ENCODE measurements at regions not wholly inside any gene's neighbourhood (a gene's known extent, or its start where the extent isn't known, plus 50 kb on each side); places are given as distances from the start of the nearest gene placed in this dataset.

DNA sequence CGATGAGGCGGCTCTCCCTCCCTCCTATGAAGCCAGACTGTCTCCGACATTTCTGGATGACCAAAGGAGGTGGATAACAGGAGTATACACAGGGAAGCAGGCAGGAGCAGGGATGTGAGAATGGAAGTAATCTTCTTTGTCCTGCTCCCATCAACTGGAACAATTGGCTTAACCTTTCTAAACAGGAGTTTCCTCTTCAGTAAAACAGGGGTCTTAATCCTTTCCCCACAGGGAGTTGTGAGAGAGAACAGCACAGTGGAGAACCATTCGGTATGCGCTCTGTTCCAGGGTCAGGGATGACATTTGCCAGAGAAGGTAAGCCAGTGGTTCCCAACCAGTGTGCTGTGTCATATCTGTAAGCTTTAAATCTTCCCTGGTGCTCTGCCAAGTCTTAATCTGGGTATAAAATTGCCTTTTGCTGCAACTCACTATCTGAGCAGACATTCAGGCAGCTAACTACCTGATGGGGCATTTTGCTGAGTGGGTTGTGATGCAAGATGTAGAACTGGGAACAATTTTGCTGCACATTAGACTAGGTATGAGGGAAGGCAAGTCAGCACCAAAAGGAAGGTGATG lies 294.8 kb upstream of the KIF2A start:
- Histone ChIP-seq H3F3A (replicated peaks; ENCODE audit: insufficient read depth) (no peaks in the 10 kb centered on the region), H3K4me2 (no peak overlapping the region), H3K27ac (ENCODE audit: low read depth in 2 of 2, low read length in 1 of 2) (no peak overlapping the region), H3K27me3 (ENCODE audit: insufficient read depth) (no peaks in the 10 kb centered on the region; the same call in 1 of the 2 replicates), H3K9me3 (no peaks in the 10 kb centered on the region), H3K9me2 (no peaks in the 10 kb centered on the region), H4K20me1 (ENCODE audit: insufficient read depth) (no peaks in the 10 kb centered on the region), H3K79me2 (ENCODE audit: insufficient read depth) (no peaks in the 10 kb centered on the region), H3K9ac (no peak overlapping the region), H2AFZ (ENCODE audit: low read depth) (no peak overlapping the region), H3K4me1 (ENCODE audit: control insufficient read depth in 1 of 2, insufficient read depth in 2 of 2, low read depth in 1 of 2, low read length in 1 of 2) (peaks cover 0 to 9% of the 10 kb centered on the region in 2 experiments; a peak in 2 of 4 replicates), H3K36me3 (replicated peaks in 1 of 2; ENCODE audit: control insufficient read depth in 1 of 2, insufficient read depth in 2 of 2, low read length in 1 of 2) (no peaks in the 10 kb centered on the region), H3K4me3 (ENCODE audit: low read depth in 2 of 2, low read length in 1 of 2) (no peak overlapping the region)
- 58% methylated on average over 5 of the region's 5 CpGs for WGBS (ENCODE audit: low lambda C conversion rate)
- ChIA-PET CTCF (interaction anchor here (1.1 kb wide), 1 partner anchor 132 kb away, joined by 3 read pairs; no protein-coding TSS in a partner anchor), POLR2A (no interaction called here)
- TF ChIP-seq RCOR1 (IDR thresholded peaks at IDR 0.05; ENCODE audit: low read length) (no peak), SMC3 (IDR thresholded peaks at IDR 0.05; ENCODE audit: low read depth, low read length) (no peak), EP300 (IDR thresholded peaks at IDR 0.05; ENCODE audit: borderline replicate concordance in 1 of 2, low read depth in 1 of 2, low read length in 1 of 2) (peak in 1 of 2 experiments; percentile 53; a peak in 1 of 4 replicates), GATA2 (CRISPR knock-in tag; IDR thresholded peaks at IDR 0.05) (peak; percentile 21; the same call in 1 of the 2 replicates)
- DNase-seq, result no peak

DNA sequence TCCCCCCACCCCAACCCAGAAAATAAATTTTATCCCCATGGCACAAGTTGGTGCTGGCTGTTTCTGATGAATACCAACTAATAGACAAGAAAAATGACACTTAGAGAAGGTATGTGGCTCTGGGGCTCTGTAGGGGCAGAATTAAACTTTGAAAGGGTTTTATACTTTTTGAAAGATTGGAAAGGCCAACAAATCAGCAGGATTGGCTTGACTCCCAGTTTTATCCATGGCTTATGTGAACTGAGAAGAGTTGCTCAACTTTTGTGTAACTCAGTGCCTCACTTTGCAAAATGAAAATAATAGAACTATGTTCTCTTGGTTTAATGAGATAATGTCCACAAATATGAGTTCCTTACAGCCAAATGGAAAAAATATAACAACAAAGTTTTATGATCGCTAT lies 288.9 kb upstream of the KIF2A start:
- Histone ChIP-seq H3F3A (replicated peaks; ENCODE audit: insufficient read depth) (no peaks in the 10 kb centered on the region), H3K79me2 (ENCODE audit: insufficient read depth) (no peaks in the 10 kb centered on the region), H2AFZ (ENCODE audit: low read depth) (no peak overlapping the region), H3K9me2 (no peaks in the 10 kb centered on the region), H3K36me3 (replicated peaks in 1 of 2; ENCODE audit: control insufficient read depth in 1 of 2, insufficient read depth in 2 of 2, low read length in 1 of 2) (no peaks in the 10 kb centered on the region), H3K9me3 (no peaks in the 10 kb centered on the region), H3K27me3 (ENCODE audit: insufficient read depth) (no peaks in the 10 kb centered on the region), H4K20me1 (ENCODE audit: insufficient read depth) (no peaks in the 10 kb centered on the region), H3K4me2 (no peak overlapping the region), H3K4me3 (ENCODE audit: low read depth in 2 of 2, low read length in 1 of 2) (no peak overlapping the region), H3K4me1 (ENCODE audit: control insufficient read depth in 1 of 2, insufficient read depth in 2 of 2, low read depth in 1 of 2, low read length in 1 of 2) (peaks cover 0 to 2% of the 10 kb centered on the region in 2 experiments; a peak in 1 of 4 replicates), H3K9ac (no peak overlapping the region), H3K27ac (ENCODE audit: low read depth in 2 of 2, low read length in 1 of 2) (no peak overlapping the region)
- TF ChIP-seq RFX5 (IDR thresholded peaks at IDR 0.05; ENCODE audit: low read length), result no peak
- no peak for TF ChIP-seq POLR2AphosphoS5 (IDR thresholded peaks at IDR 0.05; ENCODE audit: low read depth, low read length)
- no peak for TF ChIP-seq EP300 (IDR thresholded peaks at IDR 0.05; ENCODE audit: borderline replicate concordance in 1 of 2, low read depth in 1 of 2, low read length in 1 of 2)
- TF ChIP-seq CTCF (IDR thresholded peaks at IDR 0.05), result no peak
- TF ChIP-seq RXRA (IDR thresholded peaks at IDR 0.05; ENCODE audit: borderline replicate concordance, low read depth), result no peak
- TF ChIP-seq GATA2 (CRISPR knock-in tag; IDR thresholded peaks at IDR 0.05), result no peak
- TF ChIP-seq MXI1 (IDR thresholded peaks at IDR 0.05; ENCODE audit: low read depth, low read length), result no peak
- TF ChIP-seq, protein P1, sequence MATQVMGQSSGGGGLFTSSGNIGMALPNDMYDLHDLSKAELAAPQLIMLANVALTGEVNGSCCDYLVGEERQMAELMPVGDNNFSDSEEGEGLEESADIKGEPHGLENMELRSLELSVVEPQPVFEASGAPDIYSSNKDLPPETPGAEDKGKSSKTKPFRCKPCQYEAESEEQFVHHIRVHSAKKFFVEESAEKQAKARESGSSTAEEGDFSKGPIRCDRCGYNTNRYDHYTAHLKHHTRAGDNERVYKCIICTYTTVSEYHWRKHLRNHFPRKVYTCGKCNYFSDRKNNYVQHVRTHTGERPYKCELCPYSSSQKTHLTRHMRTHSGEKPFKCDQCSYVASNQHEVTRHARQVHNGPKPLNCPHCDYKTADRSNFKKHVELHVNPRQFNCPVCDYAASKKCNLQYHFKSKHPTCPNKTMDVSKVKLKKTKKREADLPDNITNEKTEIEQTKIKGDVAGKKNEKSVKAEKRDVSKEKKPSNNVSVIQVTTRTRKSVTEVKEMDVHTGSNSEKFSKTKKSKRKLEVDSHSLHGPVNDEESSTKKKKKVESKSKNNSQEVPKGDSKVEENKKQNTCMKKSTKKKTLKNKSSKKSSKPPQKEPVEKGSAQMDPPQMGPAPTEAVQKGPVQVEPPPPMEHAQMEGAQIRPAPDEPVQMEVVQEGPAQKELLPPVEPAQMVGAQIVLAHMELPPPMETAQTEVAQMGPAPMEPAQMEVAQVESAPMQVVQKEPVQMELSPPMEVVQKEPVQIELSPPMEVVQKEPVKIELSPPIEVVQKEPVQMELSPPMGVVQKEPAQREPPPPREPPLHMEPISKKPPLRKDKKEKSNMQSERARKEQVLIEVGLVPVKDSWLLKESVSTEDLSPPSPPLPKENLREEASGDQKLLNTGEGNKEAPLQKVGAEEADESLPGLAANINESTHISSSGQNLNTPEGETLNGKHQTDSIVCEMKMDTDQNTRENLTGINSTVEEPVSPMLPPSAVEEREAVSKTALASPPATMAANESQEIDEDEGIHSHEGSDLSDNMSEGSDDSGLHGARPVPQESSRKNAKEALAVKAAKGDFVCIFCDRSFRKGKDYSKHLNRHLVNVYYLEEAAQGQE (IDR thresholded peaks at IDR 0.05; ENCODE audit: low read depth, low read length), result no peak
- TF ChIP-seq FOSL2 (IDR thresholded peaks at IDR 0.05; ENCODE audit: borderline replicate concordance, low read depth), result no peak
- no peak for TF ChIP-seq GABPA (IDR thresholded peaks at IDR 0.05; ENCODE audit: low read depth)
- no peak for DNase-seq
- WGBS (ENCODE audit: low lambda C conversion rate), result 62% methylated on average over 1 of the region's 1 CpG
- POLR2A ChIA-PET, result no interaction called here
- CTCF ChIA-PET, result no interaction called here
